Fibroblast of lung (primary cell): ENCODE measurements at regions not wholly inside any gene's neighbourhood (a gene's known extent, or its start where the extent isn't known, plus 50 kb on each side); places are given as distances from the start of the nearest gene placed in this dataset.

Source experiments
- DNase-seq, 2 donors: peaks; one replicate each; pipeline versions ENCODE4 v3.0.0 to v3.0.0-alpha.2; 2010; ENCODE audit warnings: low read depth in 2 of 2
- H2AFZ ChIP-seq: 2 replicates; pipeline ENCODE4 v1.5.1; 2012; ENCODE audit warnings: low read length, control low read depth, inconsistent platforms
- H3K27ac ChIP-seq: 2 replicates; pipeline ENCODE4 v1.5.1; 2011; ENCODE audit warnings: low read length, control low read depth; ENCODE audit not compliant: insufficient read depth
- H3K27me3 ChIP-seq: 2 replicates; pipeline ENCODE4 v1.5.1; 2011; ENCODE audit warnings: mild to moderate bottlenecking, low read length; ENCODE audit not compliant: control insufficient read depth, insufficient read depth
- H3K36me3 ChIP-seq: 2 replicates; pipeline ENCODE4 v1.5.1; 2011; ENCODE audit warnings: low read length; ENCODE audit not compliant: control insufficient read depth, insufficient read depth
- H3K4me1 ChIP-seq: 2 replicates; pipeline ENCODE4 v1.5.1; 2011; ENCODE audit warnings: low read length; ENCODE audit not compliant: control insufficient read depth, insufficient read depth; ENCODE audit errors: extremely low read depth
- H3K4me2 ChIP-seq: 2 replicates; pipeline ENCODE4 v1.5.1; 2011; ENCODE audit warnings: low read length, control low read depth; ENCODE audit not compliant: insufficient read depth; ENCODE audit errors: extremely low read depth
- H3K4me3 ChIP-seq, 4 experiments: fragments of 200-600 bp in 1 of 4; sonication (generic) in 1 of 4; replicated peaks in 1 of 4; 2 replicates each; pipeline ENCODE4 v1.5.1; 2011 to 2016; ENCODE audit warnings: low read length in 4 of 4, low read depth in 3 of 4, mild to moderate bottlenecking in 3 of 4, control low read depth in 2 of 4, inconsistent platforms in 1 of 4, mixed read lengths in 1 of 4; ENCODE audit not compliant: insufficient read depth in 1 of 4; ENCODE audit errors: control extremely low read depth in 1 of 4
- H3K79me2 ChIP-seq: 2 replicates; pipeline ENCODE4 v1.5.1; 2012; ENCODE audit warnings: mild to moderate bottlenecking, low read length, inconsistent platforms; ENCODE audit not compliant: control insufficient read depth, insufficient read depth
- H3K9ac ChIP-seq: 2 replicates; pipeline ENCODE4 v1.5.1; 2011; ENCODE audit warnings: mild to moderate bottlenecking, low read length, control low read depth; ENCODE audit not compliant: insufficient read depth
- H3K9me3 ChIP-seq: 2 replicates; pipeline ENCODE4 v1.5.1; 2012; ENCODE audit warnings: low read depth, low read length; ENCODE audit not compliant: control insufficient read depth, insufficient read depth
- H4K20me1 ChIP-seq: 2 replicates; pipeline ENCODE4 v1.5.1; 2011; ENCODE audit warnings: low read length; ENCODE audit not compliant: control insufficient read depth, insufficient read depth; ENCODE audit errors: extremely low read depth
- EZH2 ChIP-seq: IDR thresholded peaks from 2 replicates; pipeline ENCODE4 v1.5.1; 2012; ENCODE audit warnings: low read length, control low read depth, mild to moderate bottlenecking; ENCODE audit errors: missing control alignments
- TF ChIP-seq, protein P1 (sequence below), 2 donors: IDR thresholded peaks in 1 of 2; conservative IDR thresholded peaks in 1 of 2; 1 replicate in 1 of 2; 2 replicates in 1 of 2; pipeline ENCODE4 v1.5.1; 2011 to 2012; ENCODE audit warnings: low read length in 2 of 2, control low read depth in 1 of 2, inconsistent platforms in 1 of 2, low read depth in 1 of 2, mild to moderate bottlenecking in 1 of 2

DNA sequence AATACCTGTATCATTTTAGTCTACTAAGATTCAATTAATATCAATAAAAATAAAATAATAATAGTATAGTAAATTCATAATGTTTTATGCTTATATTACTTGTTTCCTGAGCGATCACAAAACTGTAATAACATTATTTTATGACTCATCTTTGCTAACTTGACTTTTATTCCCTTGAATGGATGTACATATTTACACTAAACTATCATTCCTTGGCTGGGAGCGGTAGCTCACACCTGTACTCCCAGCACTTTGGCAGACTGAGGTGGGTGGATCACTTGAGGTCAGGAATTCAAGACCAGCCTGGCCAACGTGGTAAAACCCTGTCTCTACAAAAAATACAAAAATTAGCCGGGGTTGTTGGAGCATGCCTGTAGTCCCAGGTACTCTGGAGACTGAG lies 104.0 kb upstream of the SLC34A2 start:
- Histone ChIP-seq H3K4me1 (no peaks in the 10 kb centered on the region), H3K9ac (no peak overlapping the region), H3K9me3 (no peaks in the 10 kb centered on the region), H3K4me3 (no peak overlapping the region), H3K4me2 (no peak overlapping the region), H2AFZ (no peak overlapping the region), H3K36me3 (no peaks in the 10 kb centered on the region), H3K27ac (no peak overlapping the region), H3K27me3 (no peaks in the 10 kb centered on the region), H4K20me1 (no peaks in the 10 kb centered on the region), H3K79me2 (no peaks in the 10 kb centered on the region)
- TF ChIP-seq, protein P1, sequence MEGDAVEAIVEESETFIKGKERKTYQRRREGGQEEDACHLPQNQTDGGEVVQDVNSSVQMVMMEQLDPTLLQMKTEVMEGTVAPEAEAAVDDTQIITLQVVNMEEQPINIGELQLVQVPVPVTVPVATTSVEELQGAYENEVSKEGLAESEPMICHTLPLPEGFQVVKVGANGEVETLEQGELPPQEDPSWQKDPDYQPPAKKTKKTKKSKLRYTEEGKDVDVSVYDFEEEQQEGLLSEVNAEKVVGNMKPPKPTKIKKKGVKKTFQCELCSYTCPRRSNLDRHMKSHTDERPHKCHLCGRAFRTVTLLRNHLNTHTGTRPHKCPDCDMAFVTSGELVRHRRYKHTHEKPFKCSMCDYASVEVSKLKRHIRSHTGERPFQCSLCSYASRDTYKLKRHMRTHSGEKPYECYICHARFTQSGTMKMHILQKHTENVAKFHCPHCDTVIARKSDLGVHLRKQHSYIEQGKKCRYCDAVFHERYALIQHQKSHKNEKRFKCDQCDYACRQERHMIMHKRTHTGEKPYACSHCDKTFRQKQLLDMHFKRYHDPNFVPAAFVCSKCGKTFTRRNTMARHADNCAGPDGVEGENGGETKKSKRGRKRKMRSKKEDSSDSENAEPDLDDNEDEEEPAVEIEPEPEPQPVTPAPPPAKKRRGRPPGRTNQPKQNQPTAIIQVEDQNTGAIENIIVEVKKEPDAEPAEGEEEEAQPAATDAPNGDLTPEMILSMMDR (conservative IDR thresholded peaks at IDR 0.05 in 1 of 2, IDR thresholded peaks at IDR 0.05 in 1 of 2; ENCODE audit: low read depth in 1 of 2, low read length in 2 of 2): no peak
- TF ChIP-seq EZH2: no peak
- DNase-seq: no peak

DNA sequence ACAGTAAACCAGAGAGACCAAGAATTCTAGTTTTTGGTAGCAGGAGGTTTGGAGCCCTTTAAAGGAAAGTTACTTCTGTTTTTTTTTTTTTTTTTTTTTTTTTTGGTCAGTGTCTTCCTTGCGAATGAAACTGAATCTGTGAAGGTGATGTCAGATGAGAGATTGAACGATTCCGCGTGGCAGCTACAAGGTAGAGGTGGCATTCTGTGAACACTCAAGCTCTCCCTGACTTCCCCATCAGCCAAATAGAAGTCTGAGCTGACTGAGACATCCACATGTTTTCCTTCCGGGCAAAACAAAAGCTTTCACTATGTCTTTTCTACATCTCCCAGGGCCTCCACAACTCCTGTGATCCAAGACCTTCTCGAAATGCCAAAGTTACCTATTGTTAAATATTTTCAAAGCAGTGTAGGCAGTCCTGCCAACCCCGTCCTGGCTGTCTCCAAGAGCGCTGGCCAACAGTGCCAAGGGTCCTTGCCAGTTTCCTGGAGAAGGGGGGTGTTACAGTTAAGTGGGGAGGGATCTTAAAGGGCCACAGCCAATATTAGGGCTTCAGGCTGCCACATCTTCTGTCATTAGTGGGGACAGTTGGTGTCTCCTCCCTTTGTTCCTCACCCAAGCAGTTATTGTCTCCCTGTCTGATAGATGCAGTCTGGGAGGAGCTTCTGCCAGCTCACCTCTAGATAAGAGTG lies 102.9 kb upstream of the SLC34A2 start:
- Histone ChIP-seq H3K4me2 (peak overlapping the region; percentile 25), H3K9me3 (no peaks in the 10 kb centered on the region), H3K9ac (no peak overlapping the region), H2AFZ (no peak overlapping the region), H3K36me3 (no peaks in the 10 kb centered on the region), H3K79me2 (no peaks in the 10 kb centered on the region), H3K27ac (no peak overlapping the region), H3K4me3 (no peak overlapping the region), H3K27me3 (no peaks in the 10 kb centered on the region), H3K4me1 (no peaks in the 10 kb centered on the region), H4K20me1 (no peaks in the 10 kb centered on the region)
- TF ChIP-seq, protein P1 (conservative IDR thresholded peaks at IDR 0.05 in 1 of 2, IDR thresholded peaks at IDR 0.05 in 1 of 2; ENCODE audit: low read depth in 1 of 2, low read length in 2 of 2): no peak
- no peak for TF ChIP-seq EZH2
- no peak for DNase-seq

DNA sequence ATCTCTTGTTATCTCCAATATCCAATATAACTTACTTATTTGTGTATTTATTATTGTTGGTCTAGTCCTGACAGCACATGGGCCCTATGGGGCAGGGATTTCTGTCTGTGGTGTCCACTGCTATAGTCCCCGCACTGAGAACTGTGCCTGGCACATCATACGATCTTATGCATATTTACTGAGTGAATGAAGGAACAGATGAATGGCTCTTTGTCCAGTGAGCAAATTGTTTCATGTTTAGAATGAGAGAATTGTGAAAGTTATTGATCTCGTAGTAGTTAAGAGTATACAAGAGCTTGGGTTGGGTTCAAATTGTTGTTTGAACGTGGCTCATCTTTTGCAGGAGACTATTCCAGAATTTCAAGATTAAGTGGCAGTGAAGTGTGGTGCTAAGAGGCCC lies 96.1 kb upstream of the SLC34A2 start:
- Histone ChIP-seq H3K27me3 (no peaks in the 10 kb centered on the region), H3K9ac (no peak overlapping the region), H3K27ac (no peak overlapping the region), H3K4me3 (no peak overlapping the region), H3K4me1 (no peaks in the 10 kb centered on the region), H3K4me2 (no peak overlapping the region), H4K20me1 (no peaks in the 10 kb centered on the region), H3K9me3 (no peaks in the 10 kb centered on the region), H3K36me3 (no peaks in the 10 kb centered on the region), H2AFZ (no peak overlapping the region), H3K79me2 (no peaks in the 10 kb centered on the region)
- no peak for DNase-seq
- no peak for TF ChIP-seq EZH2
- TF ChIP-seq, protein P1 (conservative IDR thresholded peaks at IDR 0.05 in 1 of 2, IDR thresholded peaks at IDR 0.05 in 1 of 2; ENCODE audit: low read depth in 1 of 2, low read length in 2 of 2): no peak
